Neutrophil (primary cell): ENCODE measurements at regions not wholly inside any gene's neighbourhood (a gene's known extent, or its start where the extent isn't known, plus 50 kb on each side); places are given as distances from the start of the nearest gene placed in this dataset.

Experiments used
- H3K27ac ChIP-seq: fragments of 200-600 bp; sonication (generic); 2 replicates; pipeline ENCODE4 v1.5.1; 2016; ENCODE audit warnings: mild to moderate bottlenecking, moderate library complexity
- H3K27me3 ChIP-seq: fragments of 200-600 bp; sonication (generic); 2 replicates; pipeline ENCODE4 v1.6.0; 2016; ENCODE audit warnings: mild to moderate bottlenecking
- H3K36me3 ChIP-seq: fragments of 200-600 bp; sonication (generic); 2 replicates; pipeline ENCODE4 v1.5.1; 2017
- H3K4me1 ChIP-seq, 2 experiments: fragments of 200-600 bp in 1 of 2; sonication (generic) in 1 of 2; 1 replicate in 1 of 2; 2 replicates in 1 of 2; pipeline versions ENCODE4 v1.5.1 to v1.6.1; 2013 to 2016; ENCODE audit warnings: low read depth in 1 of 2, low read length in 1 of 2, mild to moderate bottlenecking in 1 of 2, moderate library complexity in 1 of 2; ENCODE audit not compliant: control insufficient read depth in 1 of 2, insufficient read depth in 1 of 2
- H3K4me3 ChIP-seq, 2 experiments: fragments of 200-600 bp in 1 of 2; sonication (generic) in 1 of 2; 1 replicate in 1 of 2; 2 replicates in 1 of 2; pipeline ENCODE4 v1.5.1; 2013 to 2016; ENCODE audit warnings: low read depth in 1 of 2, low read length in 1 of 2, mild to moderate bottlenecking in 1 of 2, moderate library complexity in 1 of 2
- H3K9me3 ChIP-seq: fragments of 200-600 bp; sonication (generic); 2 replicates; pipeline ENCODE4 v1.5.1; 2016
- TF ChIP-seq, protein P1 (sequence below): fragments of 200-600 bp; sonication (generic); IDR thresholded peaks from 2 replicates; pipeline ENCODE4 v1.5.1; 2016; ENCODE audit warnings: antibody characterized with exemption

DNA sequence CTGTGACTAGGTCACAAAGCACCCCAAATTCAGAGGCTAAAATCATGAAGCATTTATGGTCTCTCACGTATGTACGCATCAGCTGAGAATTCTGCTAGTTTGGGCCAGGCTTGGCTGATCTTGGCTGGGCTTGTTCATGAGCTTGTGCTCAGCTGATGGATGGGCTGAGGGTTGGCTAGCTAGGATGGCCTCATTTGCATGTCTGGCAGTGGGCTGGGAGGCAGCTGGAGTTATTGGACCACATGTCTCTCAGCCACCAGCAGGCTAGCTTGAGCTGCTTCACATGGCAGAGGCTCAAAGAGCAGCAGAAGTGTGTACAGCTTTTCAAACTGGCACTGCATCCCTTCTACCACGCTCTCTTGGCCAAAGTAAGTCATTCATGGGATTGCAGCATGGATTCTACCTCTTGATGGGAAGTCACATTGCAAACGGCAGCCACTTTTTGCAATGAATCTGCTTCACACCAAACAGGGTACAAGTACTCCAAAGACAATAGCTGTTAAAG, 770.3 kb downstream of the TYW1 start:
- H3K27me3 ChIP-seq, result no peaks in the 10 kb centered on the region
- no peaks in the 10 kb centered on the region for H3K36me3 ChIP-seq
- TF ChIP-seq, protein P1, sequence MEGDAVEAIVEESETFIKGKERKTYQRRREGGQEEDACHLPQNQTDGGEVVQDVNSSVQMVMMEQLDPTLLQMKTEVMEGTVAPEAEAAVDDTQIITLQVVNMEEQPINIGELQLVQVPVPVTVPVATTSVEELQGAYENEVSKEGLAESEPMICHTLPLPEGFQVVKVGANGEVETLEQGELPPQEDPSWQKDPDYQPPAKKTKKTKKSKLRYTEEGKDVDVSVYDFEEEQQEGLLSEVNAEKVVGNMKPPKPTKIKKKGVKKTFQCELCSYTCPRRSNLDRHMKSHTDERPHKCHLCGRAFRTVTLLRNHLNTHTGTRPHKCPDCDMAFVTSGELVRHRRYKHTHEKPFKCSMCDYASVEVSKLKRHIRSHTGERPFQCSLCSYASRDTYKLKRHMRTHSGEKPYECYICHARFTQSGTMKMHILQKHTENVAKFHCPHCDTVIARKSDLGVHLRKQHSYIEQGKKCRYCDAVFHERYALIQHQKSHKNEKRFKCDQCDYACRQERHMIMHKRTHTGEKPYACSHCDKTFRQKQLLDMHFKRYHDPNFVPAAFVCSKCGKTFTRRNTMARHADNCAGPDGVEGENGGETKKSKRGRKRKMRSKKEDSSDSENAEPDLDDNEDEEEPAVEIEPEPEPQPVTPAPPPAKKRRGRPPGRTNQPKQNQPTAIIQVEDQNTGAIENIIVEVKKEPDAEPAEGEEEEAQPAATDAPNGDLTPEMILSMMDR, result no peak
- no peak overlapping the region for H3K4me3 ChIP-seq
- H3K27ac ChIP-seq, result no peak overlapping the region
- H3K4me1 ChIP-seq, result no peaks in the 10 kb centered on the region
- H3K9me3 ChIP-seq, result no peaks in the 10 kb centered on the region

DNA sequence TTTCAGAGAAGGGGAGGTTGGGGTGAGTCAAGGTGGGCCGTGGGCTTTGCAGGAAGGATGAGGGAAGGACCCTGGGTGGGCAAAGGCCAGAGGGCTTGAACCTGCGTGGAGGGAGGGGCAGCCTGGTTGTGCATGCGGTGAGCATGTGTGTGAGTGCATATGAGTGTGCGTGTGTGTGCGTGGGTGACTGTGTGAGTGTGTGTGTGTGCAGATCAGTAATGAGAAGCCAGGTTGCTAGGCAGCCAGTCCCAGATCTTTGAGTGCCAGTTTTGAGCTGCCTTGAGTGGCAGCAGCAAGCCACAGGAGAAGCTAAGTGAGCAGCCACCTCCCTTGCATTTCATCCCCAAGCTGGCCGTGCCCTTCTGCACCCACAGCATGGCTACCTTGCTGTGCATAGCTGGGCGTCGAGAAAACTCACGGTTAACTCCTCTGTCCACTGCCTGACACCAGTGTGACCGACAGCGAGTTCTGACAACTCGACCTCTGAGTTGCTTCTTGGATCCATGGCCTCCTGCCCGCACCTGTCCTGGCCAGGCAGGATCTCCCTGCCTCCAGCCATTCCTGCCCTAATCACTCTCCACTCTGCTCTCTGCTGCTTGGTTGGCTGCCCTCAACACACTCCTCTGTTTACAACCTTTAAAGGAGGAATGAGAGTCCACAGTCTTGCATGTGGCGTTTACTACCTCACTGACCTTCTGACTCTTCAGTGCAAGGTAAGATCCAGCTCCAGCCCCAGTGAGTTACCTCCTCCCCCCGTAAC, 775.4 kb downstream of the TYW1 start:
- no peaks in the 10 kb centered on the region for H3K9me3 ChIP-seq
- H3K27ac ChIP-seq, result no peak overlapping the region
- no peaks in the 10 kb centered on the region for H3K27me3 ChIP-seq
- TF ChIP-seq, protein P1, result no peak
- no peaks in the 10 kb centered on the region for H3K36me3 ChIP-seq
- H3K4me3 ChIP-seq, result no peak overlapping the region
- no peaks in the 10 kb centered on the region for H3K4me1 ChIP-seq

DNA sequence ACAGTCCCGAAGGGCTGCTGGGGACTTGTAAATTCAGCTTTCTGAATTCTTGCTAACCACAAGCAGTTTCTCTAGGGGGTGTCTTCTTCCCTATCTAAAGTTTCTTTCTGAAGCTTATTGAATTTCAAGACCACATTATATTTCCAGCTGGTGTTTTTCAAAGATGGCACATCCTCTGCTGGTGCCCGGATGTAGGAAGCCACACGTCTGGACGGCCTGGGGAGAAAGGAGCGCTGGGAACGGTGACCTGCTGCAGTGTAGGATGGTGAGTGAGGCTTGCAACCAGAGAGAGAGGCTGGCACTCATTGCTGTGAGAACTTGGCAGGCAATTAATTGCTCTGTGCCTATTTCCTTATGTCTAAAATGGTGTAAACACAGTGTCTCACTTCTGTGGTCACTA, 776.4 kb downstream of the TYW1 start:
- TF ChIP-seq, protein P1, result no peak
- Histone ChIP-seq H3K27me3 (no peaks in the 10 kb centered on the region), H3K4me1 (no peaks in the 10 kb centered on the region), H3K36me3 (no peaks in the 10 kb centered on the region), H3K4me3 (no peak overlapping the region), H3K27ac (no peak overlapping the region), H3K9me3 (no peaks in the 10 kb centered on the region)

DNA sequence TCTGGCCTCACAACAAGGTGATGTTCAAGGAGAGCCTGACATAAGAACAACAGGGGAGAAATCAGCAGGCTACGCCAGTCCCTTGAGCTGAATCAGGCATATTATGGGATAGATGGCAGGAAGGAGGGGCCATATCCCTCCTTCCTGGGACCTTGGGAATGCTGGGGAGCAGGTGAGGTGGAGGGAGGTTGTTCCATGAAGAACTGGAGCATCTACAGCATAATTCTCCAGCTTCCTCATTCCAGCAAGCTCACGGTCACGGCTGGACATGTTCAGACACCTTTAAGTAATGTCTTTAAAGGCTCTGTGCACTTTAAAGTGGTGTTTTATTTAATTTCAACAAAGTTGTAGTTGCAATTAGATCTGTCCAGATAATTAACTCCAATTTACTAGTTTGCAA, 780.5 kb downstream of the TYW1 start:
- TF ChIP-seq, protein P1, result no peak
- H3K4me1 ChIP-seq, result no peaks in the 10 kb centered on the region
- no peaks in the 10 kb centered on the region for H3K36me3 ChIP-seq
- H3K27ac ChIP-seq, result no peak overlapping the region
- H3K27me3 ChIP-seq, result no peaks in the 10 kb centered on the region
- H3K4me3 ChIP-seq, result no peak overlapping the region
- H3K9me3 ChIP-seq, result no peaks in the 10 kb centered on the region

DNA sequence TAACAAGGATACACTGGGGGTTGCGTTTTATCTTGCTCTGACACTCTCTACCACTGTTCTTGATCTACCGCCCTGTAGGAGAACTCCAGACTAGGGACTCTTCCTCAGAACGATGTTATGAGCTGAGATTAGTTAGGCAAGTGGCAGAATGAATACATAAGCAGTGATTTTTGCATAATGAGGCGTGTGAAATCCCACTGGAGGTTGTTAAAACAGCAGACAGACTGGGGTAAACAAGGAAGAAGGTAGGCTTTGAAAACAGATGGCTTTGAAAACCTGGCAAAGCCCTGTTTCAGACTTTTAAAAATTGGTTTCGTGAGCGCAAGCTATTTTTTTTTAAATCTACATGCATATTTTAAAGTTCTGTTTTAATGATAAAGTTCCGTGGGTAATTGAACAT, 785.2 kb downstream of the TYW1 start:
- Histone ChIP-seq H3K9me3 (no peaks in the 10 kb centered on the region), H3K4me3 (no peak overlapping the region), H3K4me1 (no peaks in the 10 kb centered on the region), H3K27me3 (no peaks in the 10 kb centered on the region), H3K27ac (no peak overlapping the region), H3K36me3 (no peaks in the 10 kb centered on the region)
- TF ChIP-seq, protein P1, result no peak
